ENCODE measurements at regions not wholly inside any gene's neighbourhood (a gene's known extent, or its start where the extent isn't known, plus 50 kb on each side); places are given as distances from the start of the nearest gene placed in this dataset.
"Not testable (repeated sequence)": the region's sequence is repeated elsewhere in the genome, so short reads cannot be mapped to it uniquely, and the experiment has no call there.

DNA sequence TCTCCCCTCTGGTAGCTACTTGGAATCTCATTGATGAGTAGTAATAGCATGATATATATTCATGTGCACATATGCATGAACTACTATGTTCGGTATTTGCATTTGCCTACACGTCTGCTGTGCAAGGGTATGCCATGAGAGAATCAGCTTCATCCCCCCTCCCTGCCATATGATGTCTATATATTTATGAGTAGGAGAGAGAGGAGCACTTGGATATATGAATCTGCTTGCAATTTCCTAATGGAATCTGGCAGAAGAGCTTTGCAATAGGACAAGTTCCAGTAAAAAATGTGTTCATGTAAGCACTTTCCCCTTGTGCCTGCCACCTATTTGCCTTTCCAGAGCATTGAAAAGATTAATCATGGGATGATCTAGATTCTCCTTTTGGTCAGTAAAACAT lies 76.2 kb upstream of the BACH2 start:
- no peaks in the 10 kb centered on the region for H3K9me3 Mint-ChIP-seq (ENCODE audit: low read depth)
- DNase-seq = no peak
- H3K27ac Mint-ChIP-seq = no peak overlapping the region
- peaks cover 32% of the 10 kb centered on the region for H3K4me1 Mint-ChIP-seq
- H3K4me3 Mint-ChIP-seq = no peak overlapping the region
- peaks cover 3% of the 10 kb centered on the region for H3K27me3 Mint-ChIP-seq
- CTCF ChIA-PET = interaction anchor here (1.3 kb wide), 1 partner anchor 21 kb away, joined by 5 read pairs; no protein-coding TSS in a partner anchor
- H3K36me3 Mint-ChIP-seq = peaks cover 3% of the 10 kb centered on the region
- no peak for ATAC-seq

DNA sequence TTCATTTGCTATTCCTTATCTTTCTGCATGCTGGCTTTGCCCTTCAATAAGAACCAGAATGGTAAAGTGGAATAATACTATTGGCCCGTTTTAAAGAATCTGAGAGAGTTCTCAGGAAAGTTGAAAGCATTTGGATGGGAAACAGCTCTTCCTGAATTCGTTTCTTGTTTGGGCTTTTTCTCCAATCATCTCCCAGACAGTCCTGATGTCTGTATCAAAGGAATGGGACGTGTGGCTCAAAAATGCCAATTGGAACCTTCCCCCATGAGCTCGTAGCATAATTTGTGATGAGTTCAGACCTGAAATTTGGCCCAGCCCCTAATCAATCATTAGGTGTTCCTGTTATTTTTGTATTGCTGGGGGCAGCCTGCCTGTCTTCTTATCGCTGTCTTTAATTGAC lies 75.8 kb upstream of the BACH2 start:
- H3K36me3 Mint-ChIP-seq = peaks cover 6% of the 10 kb centered on the region
- DNase-seq (no peak), ATAC-seq (no peak)
- CTCF ChIA-PET = interaction anchor here (1.3 to 1.4 kb wide), 2 partner anchors 21 to 105 kb away, joined by 3 to 5 read pairs; no protein-coding TSS in a partner anchor
- H3K4me3 Mint-ChIP-seq = no peak overlapping the region
- peaks cover 3% of the 10 kb centered on the region for H3K27me3 Mint-ChIP-seq
- no peak overlapping the region for H3K27ac Mint-ChIP-seq
- H3K9me3 Mint-ChIP-seq (ENCODE audit: low read depth) = no peaks in the 10 kb centered on the region
- H3K4me1 Mint-ChIP-seq = peaks cover 35% of the 10 kb centered on the region

DNA sequence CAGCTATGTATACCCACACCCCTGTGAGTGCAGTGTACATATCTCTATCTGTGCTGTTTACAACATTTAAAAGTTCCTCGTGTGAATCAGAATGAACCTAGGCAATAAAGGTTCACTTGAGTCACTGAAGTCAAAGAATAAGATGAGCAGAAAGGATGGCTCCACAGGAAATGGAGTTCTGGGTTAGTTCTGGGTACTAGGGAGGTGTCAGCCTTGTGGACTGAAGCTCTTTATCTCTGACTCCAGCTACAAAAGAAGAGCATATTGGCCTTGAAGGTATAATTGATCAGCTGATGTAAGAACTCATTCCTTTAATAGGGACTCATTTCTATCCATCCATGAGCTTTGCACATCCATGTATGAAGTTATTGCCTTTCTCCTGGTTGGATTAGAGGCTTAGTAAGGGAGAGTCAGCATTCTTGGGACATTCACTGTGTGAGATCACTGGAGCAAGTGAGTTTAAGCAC lies 73.9 kb upstream of the BACH2 start:
- Mint-ChIP-seq H3K4me3 (no peak overlapping the region), H3K4me1 (peaks cover 35% of the 10 kb centered on the region), H3K27me3 (peaks cover 7% of the 10 kb centered on the region), H3K9me3 (ENCODE audit: low read depth) (no peaks in the 10 kb centered on the region), H3K36me3 (peaks cover 8% of the 10 kb centered on the region), H3K27ac (peak overlapping the region; percentile 59)
- CTCF ChIA-PET = interaction anchor here (0.6 to 2.2 kb wide), 8 partner anchors 9 to 109 kb away, joined by 3 to 15 read pairs (median 4); no protein-coding TSS in a partner anchor
- DNase-seq (no peak), ATAC-seq (peak; percentile 50)

DNA sequence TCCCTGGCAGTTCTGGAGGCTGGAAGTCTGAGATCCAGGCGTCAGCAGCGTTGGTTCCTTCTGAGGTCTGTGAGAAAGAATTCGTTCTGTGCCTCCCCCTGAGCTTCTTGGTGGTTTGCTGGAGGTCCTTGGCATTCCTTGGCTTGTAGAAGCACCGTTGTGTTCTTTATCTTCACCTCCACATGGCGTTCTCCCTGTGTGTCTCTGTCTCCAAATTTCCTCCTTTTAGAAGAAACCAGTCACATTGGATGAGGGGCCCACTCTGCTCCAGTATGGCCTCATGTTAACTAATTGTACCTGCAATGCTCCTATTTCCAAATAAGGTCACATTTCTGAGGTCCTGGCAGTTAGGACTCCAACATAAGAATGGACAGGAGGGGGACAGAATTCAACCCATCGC lies 73.0 kb upstream of the BACH2 start:
- no peak for DNase-seq
- H3K4me1 Mint-ChIP-seq = peaks cover 35% of the 10 kb centered on the region
- no peaks in the 10 kb centered on the region for H3K9me3 Mint-ChIP-seq (ENCODE audit: low read depth)
- CTCF ChIA-PET = interaction anchor here (0.6 to 2.2 kb wide), 10 partner anchors 10 to 109 kb away, joined by 3 to 15 read pairs (median 4); no protein-coding TSS in a partner anchor
- H3K27me3 Mint-ChIP-seq = peaks cover 11% of the 10 kb centered on the region
- peak overlapping the region; percentile 71 for H3K27ac Mint-ChIP-seq
- no peak overlapping the region for H3K4me3 Mint-ChIP-seq
- no peak for ATAC-seq
- peaks cover 8% of the 10 kb centered on the region for H3K36me3 Mint-ChIP-seq

DNA sequence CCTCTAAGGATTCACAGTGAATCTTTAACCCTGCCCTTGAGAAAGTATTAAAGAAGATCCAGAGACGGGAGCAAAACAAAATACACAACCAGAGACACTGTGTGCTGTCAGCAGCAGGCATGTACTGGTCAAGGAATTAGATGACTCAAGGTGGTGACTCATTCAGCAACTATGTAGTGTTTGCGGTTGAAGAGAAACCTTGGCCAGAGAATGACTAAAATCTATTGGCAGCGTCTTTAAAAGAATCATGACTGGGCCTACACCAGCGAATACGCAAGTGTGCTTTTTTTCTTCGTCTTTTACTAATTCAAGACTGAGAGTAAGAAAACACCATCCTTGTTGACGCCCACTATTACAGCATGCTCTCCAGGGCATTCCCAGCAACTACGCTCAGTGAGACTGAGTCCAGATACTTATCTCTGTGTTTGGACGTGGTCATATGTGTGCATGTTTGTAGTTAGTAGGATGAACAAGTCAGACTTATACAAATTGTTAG lies 72.4 kb upstream of the BACH2 start:
- Mint-ChIP-seq H3K27me3 (peaks cover 11% of the 10 kb centered on the region), H3K27ac (peak overlapping the region; percentile 71), H3K4me1 (peaks cover 35% of the 10 kb centered on the region), H3K9me3 (ENCODE audit: low read depth) (no peaks in the 10 kb centered on the region), H3K4me3 (peak overlapping the region; percentile 33), H3K36me3 (peaks cover 8% of the 10 kb centered on the region)
- CTCF ChIA-PET = interaction anchor here (0.7 to 2.2 kb wide), 10 partner anchors 12 to 110 kb away, joined by 3 to 6 read pairs (median 3); no protein-coding TSS in a partner anchor
- ATAC-seq (peak; percentile 93), DNase-seq (peak; percentile 81)

DNA sequence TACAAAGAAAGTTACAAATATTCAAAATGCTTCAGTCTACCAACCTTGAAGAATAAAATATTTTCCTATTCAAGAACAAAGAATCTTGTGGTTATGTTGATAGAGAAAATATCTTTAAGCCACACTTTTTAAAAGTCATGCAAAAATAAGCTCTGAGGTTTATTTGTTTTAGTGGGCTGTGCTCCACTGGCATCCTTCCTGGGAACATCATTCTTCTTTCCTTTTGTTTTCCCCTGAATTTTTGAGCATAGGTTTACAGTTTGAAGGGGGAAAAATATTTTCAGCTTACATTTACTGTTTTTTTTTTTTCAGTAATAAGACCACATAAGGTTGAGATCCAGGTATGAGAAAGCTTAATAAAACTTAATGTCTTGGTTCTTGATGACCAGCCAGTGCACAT lies 72.0 kb upstream of the BACH2 start:
- Mint-ChIP-seq H3K4me3 (peak overlapping the region; percentile 33), H3K27me3 (peaks cover 14% of the 10 kb centered on the region), H3K27ac (peak overlapping the region; percentile 71), H3K9me3 (ENCODE audit: low read depth) (no peaks in the 10 kb centered on the region), H3K4me1 (peaks cover 35% of the 10 kb centered on the region), H3K36me3 (peaks cover 8% of the 10 kb centered on the region)
- no peak for DNase-seq
- CTCF ChIA-PET = interaction anchor here (0.7 to 1.7 kb wide), 8 partner anchors 15 to 111 kb away, joined by 3 to 4 read pairs (median 3); no protein-coding TSS in a partner anchor
- ATAC-seq = no peak

DNA sequence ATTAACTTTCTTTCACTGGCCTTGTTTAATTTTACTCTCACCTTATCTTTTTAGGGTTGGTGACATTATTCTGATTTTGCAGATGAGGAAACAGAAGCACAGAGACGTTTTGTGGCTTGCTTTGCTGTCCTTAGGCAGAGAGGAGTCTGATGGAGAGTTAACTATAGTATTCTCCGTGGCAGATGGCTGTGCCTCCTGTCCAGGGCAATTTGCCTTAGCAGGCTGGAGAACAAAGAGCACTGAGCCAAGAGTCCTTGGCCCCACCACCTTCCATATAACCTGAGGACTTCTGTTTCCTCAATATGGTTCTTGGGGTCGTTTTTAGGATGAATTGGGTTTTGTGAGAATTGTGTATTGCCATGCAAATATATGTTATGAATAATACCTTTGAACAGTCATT lies 71.4 kb upstream of the BACH2 start:
- H3K4me3 Mint-ChIP-seq = no peak overlapping the region
- no peak overlapping the region for H3K27ac Mint-ChIP-seq
- H3K36me3 Mint-ChIP-seq = peaks cover 8% of the 10 kb centered on the region
- CTCF ChIA-PET = interaction anchor here (0.7 to 1.7 kb wide), 7 partner anchors 17 to 111 kb away, joined by 3 to 4 read pairs (median 3); no protein-coding TSS in a partner anchor
- H3K27me3 Mint-ChIP-seq = peaks cover 14% of the 10 kb centered on the region
- peaks cover 35% of the 10 kb centered on the region for H3K4me1 Mint-ChIP-seq
- no peak for DNase-seq
- no peak for ATAC-seq
- no peaks in the 10 kb centered on the region for H3K9me3 Mint-ChIP-seq (ENCODE audit: low read depth)

DNA sequence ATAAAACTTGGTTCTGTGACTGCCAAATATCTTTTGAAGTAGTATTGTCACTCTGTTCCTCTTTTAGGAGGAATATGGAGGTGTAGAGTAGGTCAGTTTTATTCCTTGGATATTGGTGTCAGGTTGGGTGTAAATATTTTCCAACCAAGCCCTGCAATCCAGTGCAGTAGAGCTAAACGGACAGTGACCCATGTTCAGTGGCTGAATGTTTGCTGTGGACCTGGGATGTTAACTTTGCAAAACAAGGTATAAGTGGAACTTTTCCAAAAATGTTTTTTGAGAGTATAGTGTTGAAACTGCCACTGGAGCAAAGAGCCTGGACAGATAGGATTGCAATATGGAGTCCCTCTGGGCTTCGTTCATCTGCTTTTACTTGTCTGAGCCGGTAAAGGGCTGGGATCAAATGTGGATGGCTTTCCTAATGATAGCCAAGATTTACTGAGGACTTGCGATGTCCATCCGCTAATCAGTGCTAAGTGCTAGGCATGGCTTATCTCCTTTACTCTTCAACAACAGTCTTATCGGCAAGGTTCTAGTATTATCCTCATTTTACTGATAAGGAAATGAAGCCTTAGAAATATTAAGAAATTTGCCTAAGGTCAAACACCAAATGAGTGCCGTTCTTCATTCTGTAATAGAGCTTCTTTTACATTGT lies 69.0 kb upstream of the BACH2 start:
- ATAC-seq = no peak

DNA sequence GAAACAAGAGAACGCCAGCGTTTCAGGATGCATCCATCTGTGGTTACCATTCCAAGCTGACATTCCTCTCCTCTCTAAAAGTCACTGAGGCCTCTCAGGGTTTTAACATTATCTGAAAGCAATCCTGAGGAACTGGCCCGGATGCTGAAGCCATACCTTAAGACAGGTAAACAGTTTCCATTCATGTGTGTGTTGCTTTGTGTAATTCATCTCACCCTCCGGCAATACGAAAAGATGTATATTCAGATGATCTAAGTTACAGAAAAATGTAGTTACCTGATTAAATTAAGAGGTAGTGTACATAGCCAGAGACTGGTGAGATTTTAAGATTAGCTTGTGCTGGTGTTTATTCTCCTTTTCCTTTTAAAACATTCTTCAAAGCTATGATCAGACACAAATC lies 68.4 kb upstream of the BACH2 start:
- Mint-ChIP-seq H3K27ac (no peak overlapping the region), H3K4me1 (peaks cover 22% of the 10 kb centered on the region), H3K27me3 (peaks cover 10% of the 10 kb centered on the region), H3K36me3 (peaks cover 8% of the 10 kb centered on the region), H3K4me3 (no peak overlapping the region), H3K9me3 (ENCODE audit: low read depth) (no peaks in the 10 kb centered on the region)
- CTCF ChIA-PET = no interaction called here
- DNase-seq = no peak
- no peak for ATAC-seq

More for the DNA sequence above, 69.0 kb upstream of the BACH2 start:
- CTCF ChIA-PET = no interaction called here
- peaks cover 8% of the 10 kb centered on the region for H3K36me3 Mint-ChIP-seq
- no peak overlapping the region for H3K4me3 Mint-ChIP-seq
- DNase-seq = no peak
- H3K27me3 Mint-ChIP-seq = peaks cover 10% of the 10 kb centered on the region
- peaks cover 29% of the 10 kb centered on the region for H3K4me1 Mint-ChIP-seq
- no peak overlapping the region for H3K27ac Mint-ChIP-seq
- H3K9me3 Mint-ChIP-seq (ENCODE audit: low read depth) = no peaks in the 10 kb centered on the region

DNA sequence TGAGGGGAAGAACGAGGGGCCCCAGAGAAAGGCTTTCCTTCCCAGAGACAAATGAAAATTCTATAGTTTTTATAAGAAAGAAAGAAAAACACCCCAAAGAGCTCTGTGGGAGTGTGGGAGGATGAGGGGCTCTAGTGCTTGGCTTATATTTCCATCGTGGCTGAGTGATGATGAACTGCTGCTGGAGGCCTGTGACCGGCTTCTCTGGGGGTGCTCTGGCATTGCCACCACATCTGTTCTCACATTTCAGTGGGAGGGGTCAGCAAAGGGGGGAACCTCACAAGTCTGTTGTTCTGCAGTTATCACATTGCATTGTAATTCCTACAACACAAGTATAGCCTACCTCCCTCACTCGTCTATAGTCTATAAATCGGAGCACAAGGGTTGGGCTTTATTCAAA lies 67.6 kb upstream of the BACH2 start:
- Mint-ChIP-seq H3K4me1 (peaks cover 15% of the 10 kb centered on the region), H3K4me3 (no peak overlapping the region), H3K36me3 (peaks cover 8% of the 10 kb centered on the region), H3K27ac (no peak overlapping the region), H3K9me3 (ENCODE audit: low read depth) (no peaks in the 10 kb centered on the region), H3K27me3 (peaks cover 11% of the 10 kb centered on the region)
- DNase-seq = no peak
- ATAC-seq = no peak
- CTCF ChIA-PET = no interaction called here

DNA sequence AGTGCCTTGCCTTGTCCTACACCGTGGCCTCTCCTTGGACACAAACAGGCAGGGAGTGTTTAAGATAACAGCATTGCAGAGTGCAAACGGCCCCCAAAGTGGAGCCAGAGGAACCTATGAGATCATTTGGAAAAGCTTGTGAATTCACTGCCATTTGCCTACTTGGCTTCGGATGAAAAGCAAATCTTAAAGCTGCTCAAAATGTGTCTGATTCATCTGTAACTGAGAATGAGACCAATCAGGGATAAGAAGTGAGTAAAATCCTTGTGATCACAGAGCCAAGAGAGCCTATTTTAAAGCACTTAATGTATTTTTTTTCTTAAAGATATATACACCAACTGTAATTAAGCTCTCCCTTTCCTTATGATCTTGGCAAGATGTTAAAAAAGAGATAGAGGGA lies 65.7 kb upstream of the BACH2 start:
- Mint-ChIP-seq H3K36me3 (peaks cover 2% of the 10 kb centered on the region), H3K9me3 (ENCODE audit: low read depth) (no peaks in the 10 kb centered on the region), H3K27ac (no peak overlapping the region), H3K4me3 (no peak overlapping the region), H3K27me3 (peaks cover 13% of the 10 kb centered on the region), H3K4me1 (no peaks in the 10 kb centered on the region)
- DNase-seq (no peak), ATAC-seq (no peak)
- CTCF ChIA-PET = interaction anchor here (2.0 kb wide), 1 partner anchor 75 kb away, joined by 4 read pairs; no protein-coding TSS in a partner anchor

DNA sequence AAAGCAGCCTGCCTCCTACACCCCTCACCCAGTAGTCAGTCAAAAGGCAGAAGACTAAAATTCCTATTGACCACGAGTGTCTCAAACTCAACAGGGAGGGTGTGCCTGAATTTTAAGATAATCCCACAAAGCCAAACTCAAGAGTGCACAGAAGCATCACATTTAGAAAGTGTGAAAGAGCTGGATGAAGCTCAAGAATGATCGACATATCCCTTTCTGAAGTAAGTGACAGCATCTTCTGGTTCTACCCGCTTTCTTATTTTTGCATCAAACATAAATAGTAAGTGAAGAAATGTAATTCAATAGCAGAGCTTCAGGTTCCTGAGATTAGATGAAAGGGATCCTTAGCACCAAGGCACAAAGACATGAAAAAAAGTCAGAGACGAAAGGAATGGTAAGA lies 64.5 kb upstream of the BACH2 start:
- DNase-seq = no peak
- no peak overlapping the region for H3K4me3 Mint-ChIP-seq
- ATAC-seq = no peak
- H3K4me1 Mint-ChIP-seq = peaks cover 3% of the 10 kb centered on the region
- H3K9me3 Mint-ChIP-seq (ENCODE audit: low read depth) = no peaks in the 10 kb centered on the region
- no peak overlapping the region for H3K27ac Mint-ChIP-seq
- CTCF ChIA-PET = interaction anchor here (2.0 kb wide), 1 partner anchor 74 kb away, joined by 4 read pairs; no protein-coding TSS in a partner anchor
- H3K27me3 Mint-ChIP-seq = peaks cover 10% of the 10 kb centered on the region
- no peaks in the 10 kb centered on the region for H3K36me3 Mint-ChIP-seq

DNA sequence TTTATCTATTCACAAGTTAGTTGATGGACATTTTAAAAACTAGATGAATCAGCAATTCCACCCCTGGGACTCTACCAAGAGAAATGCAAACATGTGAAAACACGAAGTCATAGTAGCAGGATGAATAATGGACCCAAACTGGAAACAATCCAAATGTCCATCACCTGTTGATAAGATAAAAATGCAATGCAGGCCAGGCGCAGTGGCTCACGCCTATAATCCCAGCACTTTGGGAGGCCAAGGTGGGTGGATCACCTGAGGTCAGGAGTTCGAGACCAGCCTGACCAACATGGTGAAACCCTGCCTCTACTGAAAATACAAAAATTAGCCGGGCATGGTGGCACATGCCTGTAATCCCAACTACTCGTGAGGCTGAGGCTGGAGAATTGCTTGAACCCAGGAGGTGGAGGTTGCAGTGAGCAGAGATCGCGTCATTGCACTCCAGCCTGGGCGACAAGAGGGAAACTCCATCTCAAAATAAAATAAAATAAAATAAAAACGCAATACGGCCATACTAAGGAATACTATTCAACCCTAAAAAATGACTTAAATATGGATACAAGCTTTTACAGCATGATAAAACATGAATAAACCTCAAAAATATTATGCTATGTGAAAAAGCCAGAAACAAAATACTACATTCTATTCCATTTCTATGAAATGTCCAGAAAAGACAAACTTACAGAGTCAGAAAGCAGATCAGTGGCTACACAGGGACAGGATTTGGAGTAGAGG lies 61.6 kb upstream of the BACH2 start:
- ATAC-seq; H3K4me1 Mint-ChIP-seq; DNase-seq; H3K27me3 Mint-ChIP-seq; H3K36me3 Mint-ChIP-seq; H3K9me3 Mint-ChIP-seq (ENCODE audit: low read depth); H3K4me3 Mint-ChIP-seq; CTCF ChIA-PET; H3K27ac Mint-ChIP-seq: not testable (repeated sequence)

All from activated CD8-positive, alpha-beta memory T cell treated with anti-CD3 and anti-CD28 coated beads, Interleukin-2, amount 10 ng/mL, durations not matched to agents 7 days and 5 days (primary cell).